H1 (cell line): ENCODE measurements at regions not wholly inside any gene's neighbourhood (a gene's known extent, or its start where the extent isn't known, plus 50 kb on each side); places are given as distances from the start of the nearest gene placed in this dataset.

Experiments
- CTCF ChIA-PET: fragments of 300-600 bp; sonication (Branson Sonifier 250); formaldehyde crosslinking; loops from one replicate; lab custom pipeline; 2021; ENCODE audit not compliant: partially characterized antibody; lab: Charles Lee
- POLR2A ChIA-PET: fragments of 300-600 bp; sonication (Branson Sonifier 250); formaldehyde crosslinking; loops from one replicate; lab custom pipeline; 2021; ENCODE audit warnings: inconsistent platforms; ENCODE audit not compliant: partially characterized antibody; lab: Charles Lee
- DNase-seq, 2 experiments: peaks; one replicate each; pipeline versions ENCODE4 v3.0.0 to v3.0.0-alpha.2; 2010 to 2022; ENCODE audit warnings: low spot score in 2 of 2, low read depth in 1 of 2, mixed read lengths in 1 of 2
- FAIRE-seq: peaks from 2 replicates; lab custom pipeline; 2011; peaks lifted over from hg19 to GRCh38; lab: Jason Lieb, UNC
- H2AFZ ChIP-seq: 2 replicates; pipeline ENCODE4 v1.8.1; 2012; ENCODE audit warnings: low read length, inconsistent platforms
- H2AK5ac ChIP-seq: 2 replicates; pipeline ENCODE4 v1.6.1; 2013; ENCODE audit warnings: low read depth, low read length
- H2BK120ac ChIP-seq: replicated peaks from 2 replicates; pipeline ENCODE3; 2013; ENCODE audit warnings: low read depth, low read length, inconsistent platforms
- H2BK12ac ChIP-seq: 2 replicates; pipeline ENCODE4 v1.6.1; 2013; ENCODE audit warnings: low read depth, low read length
- H2BK15ac ChIP-seq: 2 replicates; pipeline ENCODE4 v1.6.1; 2013; ENCODE audit warnings: low read length
- H2BK20ac ChIP-seq: 2 replicates; pipeline ENCODE4 v1.6.1; 2013; ENCODE audit warnings: low read length
- H2BK5ac ChIP-seq: 2 replicates; pipeline ENCODE4 v1.6.1; 2013; ENCODE audit warnings: low read depth, low read length
- H3K14ac ChIP-seq: 2 replicates; pipeline ENCODE4 v1.6.1; 2013; ENCODE audit warnings: inconsistent platforms; ENCODE audit not compliant: insufficient read length
- H3K18ac ChIP-seq: 2 replicates; pipeline ENCODE4 v1.6.1; 2013; ENCODE audit warnings: low read length; ENCODE audit errors: extremely low read depth
- H3K23ac ChIP-seq: 2 replicates; pipeline ENCODE4 v1.6.1; 2013; ENCODE audit warnings: inconsistent platforms; ENCODE audit not compliant: insufficient read length
- H3K23me2 ChIP-seq: 2 replicates; pipeline ENCODE4 v1.6.1; 2013; ENCODE audit warnings: low read depth, low read length
- H3K27ac ChIP-seq: 2 replicates; pipeline ENCODE4 v1.6.1; 2011; ENCODE audit warnings: low read depth, low read length, inconsistent platforms
- H3K27me3 ChIP-seq, 4 experiments: replicated peaks in 1 of 4; 1 replicate in 1 of 4; 2 replicates in 3 of 4; pipeline versions ENCODE4 v1.6.1 to v1.8.1; 2011 to 2013; ENCODE audit warnings: low read length in 3 of 4, mild to moderate bottlenecking in 3 of 4, inconsistent platforms in 2 of 4, mixed read lengths in 2 of 4, moderate library complexity in 1 of 4; ENCODE audit not compliant: control insufficient read depth in 3 of 4, insufficient read depth in 3 of 4; ENCODE audit errors: extremely low read depth in 1 of 4
- H3K36me3 ChIP-seq, 4 experiments: 2 replicates each; pipeline versions ENCODE4 v1.6.1 to v1.8.1; 2011 to 2013; ENCODE audit warnings: mild to moderate bottlenecking in 4 of 4, low read length in 3 of 4, moderate library complexity in 2 of 4, control low read depth in 1 of 4, inconsistent platforms in 1 of 4; ENCODE audit not compliant: insufficient read depth in 4 of 4, control insufficient read depth in 2 of 4
- H3K4ac ChIP-seq: replicated peaks from 2 replicates; pipeline ENCODE3; 2013; ENCODE audit warnings: low read length, low read depth, mixed read lengths, inconsistent platforms; ENCODE audit not compliant: insufficient read length
- H3K4me1 ChIP-seq, 4 experiments: replicated peaks in 1 of 4; 1 replicate in 1 of 4; 2 replicates in 3 of 4; pipeline versions ENCODE4 v1.6.1 to v1.8.1; 2011 to 2013; ENCODE audit warnings: low read length in 3 of 4, inconsistent platforms in 2 of 4, mixed read lengths in 1 of 4; ENCODE audit not compliant: insufficient read depth in 4 of 4, control insufficient read depth in 3 of 4
- H3K4me2 ChIP-seq, 2 experiments: 2 replicates each; pipeline versions ENCODE4 v1.6.1 to v1.8.1; 2011 to 2013; ENCODE audit warnings: low read depth in 2 of 2, low read length in 2 of 2, control low read depth in 1 of 2, inconsistent platforms in 1 of 2, mild to moderate bottlenecking in 1 of 2; ENCODE audit not compliant: insufficient read depth in 1 of 2
- H3K4me3 ChIP-seq, 4 experiments: fragments of 200-600, 300-600 bp in 1 of 4; sonication (generic), shearing (Covaris generic), sonication (Bioruptor Twin) in 1 of 4; 2 replicates each; pipeline versions ENCODE4 v1.5.1 to v1.8.1; 2011 to 2016; ENCODE audit warnings: low read length in 4 of 4, low read depth in 3 of 4, control low read depth in 2 of 4, inconsistent platforms in 2 of 4, mild to moderate bottlenecking in 2 of 4, mixed read lengths in 1 of 4, moderate library complexity in 1 of 4; ENCODE audit not compliant: insufficient read depth in 2 of 4; ENCODE audit errors: extremely low read depth in 1 of 4
- H3K56ac ChIP-seq: replicated peaks from 2 replicates; pipeline ENCODE3; 2013; ENCODE audit warnings: low read depth, mild to moderate bottlenecking, mixed read lengths, low read length, inconsistent platforms; ENCODE audit not compliant: insufficient read length
- H3K79me1 ChIP-seq: 2 replicates; pipeline ENCODE4 v1.6.1; 2013; ENCODE audit warnings: low read depth, low read length, control low read depth
- H3K79me2 ChIP-seq, 2 experiments: 2 replicates each; pipeline versions ENCODE4 v1.6.1 to v1.8.1; 2012 to 2013; ENCODE audit warnings: low read length in 2 of 2, mild to moderate bottlenecking in 2 of 2, inconsistent platforms in 1 of 2; ENCODE audit not compliant: insufficient read depth in 2 of 2, control insufficient read depth in 1 of 2
- H3K9ac ChIP-seq, 4 experiments: replicated peaks in 1 of 4; 1 replicate in 1 of 4; 2 replicates in 3 of 4; pipeline versions ENCODE4 v1.6.1 to v1.8.1; 2011 to 2013; ENCODE audit warnings: low read depth in 3 of 4, low read length in 3 of 4, control low read depth in 2 of 4, mild to moderate bottlenecking in 2 of 4, moderate library complexity in 2 of 4, inconsistent platforms in 1 of 4; ENCODE audit errors: extremely low read depth in 1 of 4
- H3K9me3 ChIP-seq, 2 experiments: 2 replicates each; pipeline versions ENCODE4 v1.6.1 to v1.8.1; 2012 to 2013; ENCODE audit warnings: mild to moderate bottlenecking in 2 of 2, moderate library complexity in 2 of 2, control low read depth in 1 of 2, inconsistent platforms in 1 of 2, low read depth in 1 of 2, low read length in 1 of 2, mixed read lengths in 1 of 2; ENCODE audit not compliant: insufficient read depth in 2 of 2
- H4K20me1 ChIP-seq, 2 experiments: replicated peaks in 1 of 2; 2 replicates each; pipeline versions ENCODE3 to v1.8.1; 2011 to 2013; ENCODE audit warnings: inconsistent platforms in 2 of 2, low read length in 2 of 2, mild to moderate bottlenecking in 1 of 2; ENCODE audit not compliant: insufficient read depth in 2 of 2, control insufficient read depth in 1 of 2
- H4K5ac ChIP-seq: 2 replicates; pipeline ENCODE4 v1.6.1; 2013; ENCODE audit warnings: low read length, low read depth, mixed read lengths, inconsistent platforms; ENCODE audit not compliant: insufficient read length
- H4K8ac ChIP-seq: 2 replicates; pipeline ENCODE4 v1.8.0; 2013; ENCODE audit warnings: mild to moderate bottlenecking, moderate library complexity, low read length, inconsistent platforms; ENCODE audit not compliant: insufficient read depth; ENCODE audit errors: extremely low read depth
- H4K91ac ChIP-seq: replicated peaks from 2 replicates; pipeline ENCODE3; 2013; ENCODE audit warnings: low read length, mixed read lengths, inconsistent platforms; ENCODE audit not compliant: insufficient read length
- BACH1 ChIP-seq: IDR thresholded peaks from 2 replicates; pipeline ENCODE4 v1.6.1; 2012; ENCODE audit warnings: low read length, improper control_type of control experiment
- CBX5 ChIP-seq: fragments of 300-800, 300-1000 bp; sonication (generic); IDR thresholded peaks from 2 replicates; pipeline ENCODE4 v1.7.1; 2016; ENCODE audit warnings: antibody characterized with exemption, low read length, low read depth
- CBX8 ChIP-seq: fragments of 300-800, 300-1000 bp; sonication (generic); IDR thresholded peaks from 2 replicates; pipeline ENCODE4 v1.7.1; 2016; ENCODE audit warnings: low read depth, low read length, borderline replicate concordance
- CREB1 ChIP-seq: IDR thresholded peaks from 2 replicates; pipeline ENCODE4 v1.6.1; 2012; ENCODE audit warnings: inconsistent platforms
- EP300 ChIP-seq, 2 experiments: IDR thresholded peaks; 1 replicate in 1 of 2; 2 replicates in 1 of 2; pipeline ENCODE4 v1.6.1; 2011 to 2012; ENCODE audit warnings: low read depth in 2 of 2, low read length in 2 of 2, mild to moderate bottlenecking in 2 of 2, borderline replicate concordance in 1 of 2, inconsistent platforms in 1 of 2, moderate library complexity in 1 of 2
- JUND ChIP-seq: IDR thresholded peaks from 2 replicates; pipeline ENCODE4 v1.6.1; 2011; ENCODE audit warnings: mild to moderate bottlenecking, improper control_type of control experiment, low read length
- KDM5A ChIP-seq: fragments of 200-600 bp; IDR thresholded peaks from 2 replicates; pipeline ENCODE4 v1.7.1; 2012; ENCODE audit warnings: mild to moderate bottlenecking, low read length, inconsistent platforms, mixed read lengths
- POU5F1 ChIP-seq: IDR thresholded peaks from 2 replicates; pipeline ENCODE4 v1.6.1; 2011; ENCODE audit warnings: low read depth, mild to moderate bottlenecking, low read length, moderate library complexity
- RAD21 ChIP-seq, 2 experiments: IDR thresholded peaks in 1 of 2; conservative IDR thresholded peaks in 1 of 2; 2 replicates each; pipeline ENCODE4 v1.6.1; 2011; ENCODE audit warnings: low read depth in 2 of 2, low read length in 2 of 2, improper control_type of control experiment in 1 of 2, inconsistent platforms in 1 of 2, mild to moderate bottlenecking in 1 of 2, moderate library complexity in 1 of 2
- SRF ChIP-seq: IDR thresholded peaks from 2 replicates; pipeline ENCODE4 v1.6.1; 2011; ENCODE audit warnings: mild to moderate bottlenecking, low read depth, low read length, moderate library complexity
- WGBS, 2 experiments: shearing (Covaris generic) in 1 of 2; methylation state at CpG; one replicate each; pipeline versions ENCODE4 v1.1.6 to v1.1.7; 2013 to 2015; ENCODE audit warnings: low lambda C conversion rate in 2 of 2, mixed read lengths in 2 of 2, inconsistent platforms in 1 of 2, low coverage in 1 of 2, missing lambda C conversion rate in 1 of 2; ENCODE audit not compliant: insufficient replicate concordance in 2 of 2, insufficient coverage in 1 of 2, insufficient read length in 1 of 2; ENCODE audit errors: extremely low coverage in 1 of 2, missing lambda C conversion rate in 1 of 2; 5-methylcytosine and 5-hydroxymethylcytosine counted together

- Histone ChIP-seq H3K36me3 (no peaks in the 10 kb centered on the region), H3K27ac (no peak overlapping the region), H3K27me3 (no peaks in the 10 kb centered on the region), H3K4me3 (no peak overlapping the region), H2BK12ac (no peak overlapping the region), H4K8ac (no peak overlapping the region), H4K20me1 (no peaks in the 10 kb centered on the region), H3K4ac (no peak overlapping the region), H3K4me1 (no peaks in the 10 kb centered on the region), H2BK5ac (no peak overlapping the region), H2AFZ (no peak overlapping the region), H3K79me2 (no peaks in the 10 kb centered on the region), H3K56ac (no peak overlapping the region), H3K9ac (no peak overlapping the region), H3K23ac (no peak overlapping the region), H3K14ac (no peak overlapping the region), H3K18ac (no peak overlapping the region), H2BK120ac (no peak overlapping the region), H2BK20ac (no peak overlapping the region), H3K9me3 (no peaks in the 10 kb centered on the region), H4K91ac (no peak overlapping the region), H3K4me2 (no peak overlapping the region), H3K23me2 (no peaks in the 10 kb centered on the region), H2BK15ac (no peak overlapping the region), H2AK5ac (no peak overlapping the region), H4K5ac (no peak overlapping the region), H3K79me1 (no peaks in the 10 kb centered on the region)
- FAIRE-seq (no peak), DNase-seq (no peak)
- TF ChIP-seq JUND: no peak
- no peak for TF ChIP-seq BACH1
- TF ChIP-seq KDM5A: no peak
- TF ChIP-seq CREB1: no peak
- TF ChIP-seq POU5F1: no peak
- no peak for TF ChIP-seq SRF
- no peak for TF ChIP-seq RAD21 (IDR thresholded peaks at IDR 0.05 in 1 of 2, conservative IDR thresholded peaks at IDR 0.05 in 1 of 2; ENCODE audit: low read depth in 2 of 2, low read length in 2 of 2)
- no peak for TF ChIP-seq CBX5
- TF ChIP-seq EP300 (IDR thresholded peaks at IDR 0.05; ENCODE audit: borderline replicate concordance in 1 of 2, low read depth in 2 of 2, low read length in 2 of 2): no peak
- no peak for TF ChIP-seq CBX8
- ChIA-PET CTCF (interaction anchor here (0.7 to 2.1 kb wide), 4 partner anchors 11 to 579 kb away, joined by 3 to 6 read pairs (median 4); no protein-coding TSS in a partner anchor), POLR2A (no interaction called here)
- WGBS, 2 experiments: 68% methylated on average over 2 of the region's 2 CpGs; no CpG with 5 or more reads in 1 of the 2 experiments
Measured at GRCh38 chr12:94701711-94702110, 51.4 kb upstream of the TMCC3 start.
